Nephron (organoid): ENCODE measurements at regions not wholly inside any gene's neighbourhood (a gene's known extent, or its start where the extent isn't known, plus 50 kb on each side); places are given as distances from the start of the nearest gene placed in this dataset.

Experiments
- H3K27ac Mint-ChIP-seq, 3 experiments: 2 replicates each; pipeline ENCODE4 v1.8.0; 2020; ENCODE audit warnings: mixed read lengths in 3 of 3, mild to moderate bottlenecking in 2 of 3, moderate library complexity in 1 of 3
- H3K27me3 Mint-ChIP-seq: 2 replicates; pipeline ENCODE4 v1.8.0; 2021; ENCODE audit warnings: low read depth, mild to moderate bottlenecking, moderate library complexity, mixed read lengths
- H3K36me3 Mint-ChIP-seq: 2 replicates; pipeline ENCODE4 v1.8.0; 2020; ENCODE audit warnings: low read depth, mixed read lengths
- H3K4me1 Mint-ChIP-seq: 2 replicates; pipeline ENCODE4 v1.8.0; 2020; ENCODE audit warnings: mixed read lengths
- H3K4me3 Mint-ChIP-seq, 3 experiments: 2 replicates each; pipeline ENCODE4 v1.8.0; 2020; ENCODE audit warnings: mild to moderate bottlenecking in 3 of 3, mixed read lengths in 3 of 3, moderate library complexity in 2 of 3
- H3K9me3 Mint-ChIP-seq: 2 replicates; pipeline ENCODE4 v1.8.0; 2020; ENCODE audit warnings: mixed read lengths
- TF ChIP-seq, protein P1 (sequence below), 3 experiments: fragments of 200-600 bp; sonication (generic); IDR thresholded peaks; one replicate each; pipeline ENCODE4 v1.5.0; 2021; ENCODE audit warnings: antibody characterized with exemption in 3 of 3; ENCODE audit not compliant: unreplicated experiment in 3 of 3

DNA sequence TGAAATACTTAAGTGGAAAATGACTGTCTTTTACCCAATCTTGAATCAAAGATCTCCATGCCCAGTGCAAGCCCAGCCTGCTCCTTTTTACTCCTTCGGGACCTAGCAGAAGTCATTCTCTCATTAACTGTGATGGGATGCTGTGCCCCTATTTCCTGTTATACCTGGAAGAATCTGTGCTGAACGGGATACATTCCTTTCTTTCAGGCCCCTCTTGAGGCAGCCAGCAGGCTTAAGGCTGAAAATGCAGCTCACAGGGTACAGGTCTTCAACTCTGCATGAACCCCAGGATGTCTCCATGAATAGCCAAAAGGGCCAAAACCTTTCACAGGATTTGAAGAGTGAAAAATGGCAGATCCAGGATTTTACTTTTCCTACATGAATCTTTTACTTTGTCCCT, 784.8 kb upstream of the KLHL29 start:
- no peak overlapping the region for H3K4me3 Mint-ChIP-seq
- TF ChIP-seq, protein P1, sequence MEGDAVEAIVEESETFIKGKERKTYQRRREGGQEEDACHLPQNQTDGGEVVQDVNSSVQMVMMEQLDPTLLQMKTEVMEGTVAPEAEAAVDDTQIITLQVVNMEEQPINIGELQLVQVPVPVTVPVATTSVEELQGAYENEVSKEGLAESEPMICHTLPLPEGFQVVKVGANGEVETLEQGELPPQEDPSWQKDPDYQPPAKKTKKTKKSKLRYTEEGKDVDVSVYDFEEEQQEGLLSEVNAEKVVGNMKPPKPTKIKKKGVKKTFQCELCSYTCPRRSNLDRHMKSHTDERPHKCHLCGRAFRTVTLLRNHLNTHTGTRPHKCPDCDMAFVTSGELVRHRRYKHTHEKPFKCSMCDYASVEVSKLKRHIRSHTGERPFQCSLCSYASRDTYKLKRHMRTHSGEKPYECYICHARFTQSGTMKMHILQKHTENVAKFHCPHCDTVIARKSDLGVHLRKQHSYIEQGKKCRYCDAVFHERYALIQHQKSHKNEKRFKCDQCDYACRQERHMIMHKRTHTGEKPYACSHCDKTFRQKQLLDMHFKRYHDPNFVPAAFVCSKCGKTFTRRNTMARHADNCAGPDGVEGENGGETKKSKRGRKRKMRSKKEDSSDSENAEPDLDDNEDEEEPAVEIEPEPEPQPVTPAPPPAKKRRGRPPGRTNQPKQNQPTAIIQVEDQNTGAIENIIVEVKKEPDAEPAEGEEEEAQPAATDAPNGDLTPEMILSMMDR (IDR thresholded peaks at IDR 0.05; ENCODE audit: unreplicated experiment in 3 of 3): no peak
- peaks cover 29% of the 10 kb centered on the region for H3K4me1 Mint-ChIP-seq

GRCh38 chr2:22600999-22601398, 784.0 kb upstream of the KLHL29 start:
- no peak overlapping the region for H3K4me3 Mint-ChIP-seq
- H3K27ac Mint-ChIP-seq: no peak overlapping the region
- H3K9me3 Mint-ChIP-seq: no peaks in the 10 kb centered on the region
- TF ChIP-seq, protein P1 (IDR thresholded peaks at IDR 0.05; ENCODE audit: unreplicated experiment in 3 of 3): no peak
- peaks cover 33% of the 10 kb centered on the region for H3K4me1 Mint-ChIP-seq
- H3K36me3 Mint-ChIP-seq: no peaks in the 10 kb centered on the region
- peaks cover 19% of the 10 kb centered on the region for H3K27me3 Mint-ChIP-seq

More for the DNA sequence above, 784.8 kb upstream of the KLHL29 start:
- Mint-ChIP-seq H3K9me3 (no peaks in the 10 kb centered on the region), H3K27me3 (peaks cover 20% of the 10 kb centered on the region), H3K36me3 (no peaks in the 10 kb centered on the region), H3K27ac (peak overlapping the region in 2 of 3 experiments; percentile 5 to 25)

DNA sequence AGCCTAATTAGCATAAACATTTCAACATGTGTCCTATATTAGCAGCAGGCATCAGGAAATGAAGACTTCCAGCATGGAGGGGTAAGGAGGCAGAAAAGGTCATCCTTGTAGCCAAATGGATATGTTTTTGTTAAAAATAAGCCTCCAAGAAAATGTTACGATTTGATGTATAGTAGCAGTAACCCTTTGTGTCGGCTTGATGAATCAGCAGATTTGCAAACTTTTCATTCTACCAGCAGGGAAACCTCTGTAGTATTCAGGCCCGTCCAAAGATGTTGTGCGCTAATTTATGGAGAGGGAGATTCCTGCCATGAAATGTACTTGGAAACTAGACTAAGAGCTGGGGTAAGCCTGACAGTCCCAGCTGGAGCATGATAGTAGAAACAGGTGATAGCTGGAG, 780.8 kb upstream of the KLHL29 start:
- Mint-ChIP-seq H3K27ac (peak overlapping the region; percentile 10 to 44 (median 35)), H3K4me1 (peaks cover 34% of the 10 kb centered on the region), H3K27me3 (peaks cover 17% of the 10 kb centered on the region), H3K4me3 (peak overlapping the region in 1 of 3 experiments; percentile 7), H3K36me3 (no peaks in the 10 kb centered on the region), H3K9me3 (no peaks in the 10 kb centered on the region)
- TF ChIP-seq, protein P1 (IDR thresholded peaks at IDR 0.05; ENCODE audit: unreplicated experiment in 3 of 3): no peak

- peaks cover 13% of the 10 kb centered on the region for H3K27me3 Mint-ChIP-seq
- no peak overlapping the region for H3K4me3 Mint-ChIP-seq
- H3K36me3 Mint-ChIP-seq: no peaks in the 10 kb centered on the region
- H3K27ac Mint-ChIP-seq: no peak overlapping the region
- no peaks in the 10 kb centered on the region for H3K9me3 Mint-ChIP-seq
- TF ChIP-seq, protein P1 (IDR thresholded peaks at IDR 0.05; ENCODE audit: unreplicated experiment in 3 of 3): no peak
- H3K4me1 Mint-ChIP-seq: no peaks in the 10 kb centered on the region
Observed at GRCh38 chr2:22616031-22616430, 768.9 kb upstream of the KLHL29 start.

- H3K27ac Mint-ChIP-seq: no peak overlapping the region
Observed at GRCh38 chr2:22623620-22624019, 761.4 kb upstream of the KLHL29 start.

GRCh38 chr2:22626621-22627020, 758.4 kb upstream of the KLHL29 start:
- Mint-ChIP-seq H3K27ac (no peak overlapping the region), H3K9me3 (peaks cover 2% of the 10 kb centered on the region), H3K27me3 (peaks cover 20% of the 10 kb centered on the region), H3K4me3 (no peak overlapping the region), H3K4me1 (no peaks in the 10 kb centered on the region), H3K36me3 (no peaks in the 10 kb centered on the region)
- TF ChIP-seq, protein P1 (IDR thresholded peaks at IDR 0.05; ENCODE audit: unreplicated experiment in 3 of 3): peak in 1 of 3 experiments; percentile 7

More at GRCh38 chr2:22623620-22624019, 761.4 kb upstream of the KLHL29 start:
- H3K27me3 Mint-ChIP-seq: peaks cover 20% of the 10 kb centered on the region
- H3K4me1 Mint-ChIP-seq: no peaks in the 10 kb centered on the region
- TF ChIP-seq, protein P1 (IDR thresholded peaks at IDR 0.05; ENCODE audit: unreplicated experiment in 3 of 3): no peak
- H3K36me3 Mint-ChIP-seq: no peaks in the 10 kb centered on the region
- H3K9me3 Mint-ChIP-seq: no peaks in the 10 kb centered on the region
- no peak overlapping the region for H3K4me3 Mint-ChIP-seq
